ENCODE measurements at regions not wholly inside any gene's neighbourhood (a gene's known extent, or its start where the extent isn't known, plus 50 kb on each side); places are given as distances from the start of the nearest gene placed in this dataset.

DNA sequence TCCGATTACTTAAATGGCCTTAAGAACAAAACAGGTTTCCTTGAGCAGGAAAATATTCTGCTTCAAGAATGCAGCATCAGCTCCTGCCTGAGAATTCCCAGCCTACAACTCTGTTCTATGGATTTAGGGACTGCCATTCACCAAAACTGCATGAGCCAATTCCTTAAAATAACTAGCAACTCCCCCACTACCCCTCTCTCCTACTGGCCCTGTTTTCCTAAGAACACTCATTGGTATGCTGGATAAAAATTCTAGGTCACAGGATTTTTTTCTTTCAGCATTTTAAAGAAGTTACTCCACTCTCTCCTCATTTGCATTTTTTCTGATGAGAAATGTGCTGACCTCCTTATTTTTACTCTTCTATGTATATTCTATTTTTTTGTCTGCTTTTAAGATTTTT lies 347.1 kb downstream of the IDS start:
- TF ChIP-seq YY1 (IDR thresholded peaks at IDR 0.05; ENCODE audit: low read depth) (no peak), USF1 (IDR thresholded peaks at IDR 0.05) (no peak), TEAD4 (IDR thresholded peaks at IDR 0.05) (no peak), EGR1 (IDR thresholded peaks at IDR 0.05) (no peak), TCF12 (IDR thresholded peaks at IDR 0.05; ENCODE audit: low read depth) (no peak), CEBPB (IDR thresholded peaks at IDR 0.05) (no peak), CREB1 (IDR thresholded peaks at IDR 0.05; ENCODE audit: low read depth) (no peak), ZBTB7A (IDR thresholded peaks at IDR 0.05; ENCODE audit: low read depth) (no peak), NFIC (IDR thresholded peaks at IDR 0.05) (no peak), RAD21 (IDR thresholded peaks at IDR 0.05; ENCODE audit: low read depth) (no peak)
- TF ChIP-seq, protein P1, sequence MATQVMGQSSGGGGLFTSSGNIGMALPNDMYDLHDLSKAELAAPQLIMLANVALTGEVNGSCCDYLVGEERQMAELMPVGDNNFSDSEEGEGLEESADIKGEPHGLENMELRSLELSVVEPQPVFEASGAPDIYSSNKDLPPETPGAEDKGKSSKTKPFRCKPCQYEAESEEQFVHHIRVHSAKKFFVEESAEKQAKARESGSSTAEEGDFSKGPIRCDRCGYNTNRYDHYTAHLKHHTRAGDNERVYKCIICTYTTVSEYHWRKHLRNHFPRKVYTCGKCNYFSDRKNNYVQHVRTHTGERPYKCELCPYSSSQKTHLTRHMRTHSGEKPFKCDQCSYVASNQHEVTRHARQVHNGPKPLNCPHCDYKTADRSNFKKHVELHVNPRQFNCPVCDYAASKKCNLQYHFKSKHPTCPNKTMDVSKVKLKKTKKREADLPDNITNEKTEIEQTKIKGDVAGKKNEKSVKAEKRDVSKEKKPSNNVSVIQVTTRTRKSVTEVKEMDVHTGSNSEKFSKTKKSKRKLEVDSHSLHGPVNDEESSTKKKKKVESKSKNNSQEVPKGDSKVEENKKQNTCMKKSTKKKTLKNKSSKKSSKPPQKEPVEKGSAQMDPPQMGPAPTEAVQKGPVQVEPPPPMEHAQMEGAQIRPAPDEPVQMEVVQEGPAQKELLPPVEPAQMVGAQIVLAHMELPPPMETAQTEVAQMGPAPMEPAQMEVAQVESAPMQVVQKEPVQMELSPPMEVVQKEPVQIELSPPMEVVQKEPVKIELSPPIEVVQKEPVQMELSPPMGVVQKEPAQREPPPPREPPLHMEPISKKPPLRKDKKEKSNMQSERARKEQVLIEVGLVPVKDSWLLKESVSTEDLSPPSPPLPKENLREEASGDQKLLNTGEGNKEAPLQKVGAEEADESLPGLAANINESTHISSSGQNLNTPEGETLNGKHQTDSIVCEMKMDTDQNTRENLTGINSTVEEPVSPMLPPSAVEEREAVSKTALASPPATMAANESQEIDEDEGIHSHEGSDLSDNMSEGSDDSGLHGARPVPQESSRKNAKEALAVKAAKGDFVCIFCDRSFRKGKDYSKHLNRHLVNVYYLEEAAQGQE (IDR thresholded peaks at IDR 0.05; ENCODE audit: low read depth), result no peak
- TF ChIP-seq, protein P2, sequence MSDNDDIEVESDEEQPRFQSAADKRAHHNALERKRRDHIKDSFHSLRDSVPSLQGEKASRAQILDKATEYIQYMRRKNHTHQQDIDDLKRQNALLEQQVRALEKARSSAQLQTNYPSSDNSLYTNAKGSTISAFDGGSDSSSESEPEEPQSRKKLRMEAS (IDR thresholded peaks at IDR 0.05), result no peak

GRCh38 chrX:149152941-149153340 lies 352.2 kb downstream of the IDS start:
- TF ChIP-seq EGR1 (IDR thresholded peaks at IDR 0.05) (no peak), USF1 (IDR thresholded peaks at IDR 0.05) (no peak), EP300 (IDR thresholded peaks at IDR 0.05; ENCODE audit: borderline replicate concordance) (no peak), RAD21 (IDR thresholded peaks at IDR 0.05; ENCODE audit: low read depth) (no peak), TCF12 (IDR thresholded peaks at IDR 0.05; ENCODE audit: low read depth) (no peak), CREB1 (IDR thresholded peaks at IDR 0.05; ENCODE audit: low read depth) (no peak), TAF1 (IDR thresholded peaks at IDR 0.05; ENCODE audit: low read depth) (no peak), CEBPB (IDR thresholded peaks at IDR 0.05) (no peak), FOXM1 (IDR thresholded peaks at IDR 0.05; ENCODE audit: borderline replicate concordance, low read depth) (no peak)
- TF ChIP-seq, protein P2 (IDR thresholded peaks at IDR 0.05), result no peak

DNA sequence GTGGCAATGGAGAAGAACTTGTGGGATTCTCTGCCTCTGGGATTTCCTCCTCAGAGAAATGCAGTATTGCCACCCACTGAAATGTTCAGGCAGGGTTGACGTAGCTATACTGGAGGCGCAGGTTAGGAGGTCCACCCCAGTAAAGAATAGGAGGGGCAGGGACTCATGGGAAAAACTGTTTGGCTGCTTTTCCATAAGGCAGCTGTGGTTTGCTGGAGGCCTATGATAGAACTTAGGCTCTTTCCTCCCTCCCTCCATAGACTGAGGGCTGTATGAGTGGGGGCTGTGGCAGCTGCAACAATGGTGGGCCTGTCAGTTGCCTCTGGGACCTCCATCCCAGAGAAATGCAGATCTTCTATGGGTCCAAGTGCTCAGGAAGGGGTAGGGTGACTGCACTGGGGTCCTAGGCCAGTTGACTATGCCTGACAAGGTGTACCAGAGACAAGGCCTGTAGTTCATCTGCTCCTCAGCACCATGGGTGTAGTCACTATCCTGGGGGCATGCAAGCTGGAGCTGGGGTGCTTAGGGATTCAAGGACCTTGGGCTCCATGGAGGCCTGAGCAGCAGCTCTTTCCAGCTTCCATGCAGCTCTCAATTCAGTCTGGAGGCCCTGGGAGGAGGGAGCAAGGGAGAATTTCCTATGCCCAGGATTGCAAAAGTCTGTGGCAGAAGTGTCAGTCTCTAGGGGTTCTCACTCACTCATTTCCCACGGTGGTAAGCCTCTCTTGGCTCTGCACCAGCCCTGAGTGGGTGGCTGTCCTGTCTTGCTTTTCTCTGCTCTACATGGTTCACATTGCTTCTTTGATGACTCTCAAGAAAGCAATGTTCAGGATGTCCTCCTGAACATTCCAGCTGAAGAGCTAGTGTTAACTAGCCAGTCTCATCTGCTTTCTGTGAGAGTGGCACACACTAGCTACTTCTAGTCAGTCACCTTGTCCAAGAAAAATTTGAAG lies 353.0 kb downstream of the IDS start:
- TF ChIP-seq, protein P1 (IDR thresholded peaks at IDR 0.05; ENCODE audit: low read depth), result no peak
- no peak for TF ChIP-seq RAD21 (IDR thresholded peaks at IDR 0.05; ENCODE audit: low read depth)
- no peak for TF ChIP-seq EGR1 (IDR thresholded peaks at IDR 0.05)
- no peak for TF ChIP-seq NFIC (IDR thresholded peaks at IDR 0.05)
- no peak for TF ChIP-seq FOXM1 (IDR thresholded peaks at IDR 0.05; ENCODE audit: borderline replicate concordance, low read depth)
- no peak for TF ChIP-seq TCF12 (IDR thresholded peaks at IDR 0.05; ENCODE audit: low read depth)
- TF ChIP-seq YY1 (IDR thresholded peaks at IDR 0.05; ENCODE audit: low read depth), result no peak
- TF ChIP-seq, protein P2 (IDR thresholded peaks at IDR 0.05), result no peak
- TF ChIP-seq USF1 (IDR thresholded peaks at IDR 0.05), result no peak
- no peak for TF ChIP-seq CEBPB (IDR thresholded peaks at IDR 0.05)
- TF ChIP-seq TEAD4 (IDR thresholded peaks at IDR 0.05), result no peak
- no peak for TF ChIP-seq TAF1 (IDR thresholded peaks at IDR 0.05; ENCODE audit: low read depth)
- no peak for TF ChIP-seq EP300 (IDR thresholded peaks at IDR 0.05; ENCODE audit: borderline replicate concordance)
- TF ChIP-seq CREB1 (IDR thresholded peaks at IDR 0.05; ENCODE audit: low read depth), result no peak
- TF ChIP-seq ZBTB7A (IDR thresholded peaks at IDR 0.05; ENCODE audit: low read depth), result no peak

DNA sequence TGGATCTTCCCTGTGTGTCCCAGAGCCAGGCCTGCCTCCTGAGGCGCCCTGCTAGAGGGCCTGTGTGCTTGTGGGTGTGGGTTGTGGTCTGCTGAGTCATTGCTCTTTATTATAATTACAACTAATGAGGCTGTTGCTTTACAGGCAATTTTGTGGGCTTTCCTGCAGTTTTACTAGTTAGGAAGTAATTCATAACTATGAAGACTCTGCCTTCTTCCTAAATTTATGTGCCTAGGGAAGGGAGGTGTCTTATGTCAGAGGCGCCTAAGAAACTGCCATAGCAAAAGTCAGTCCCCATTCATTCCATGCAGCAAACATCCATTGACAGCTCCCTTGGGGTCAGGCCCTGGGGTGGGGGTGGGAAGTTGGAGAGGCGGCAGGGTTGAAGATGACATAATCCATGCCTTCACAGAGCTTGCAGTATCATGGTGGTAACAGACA lies 359.2 kb downstream of the IDS start:
- TF ChIP-seq CEBPB (IDR thresholded peaks at IDR 0.05) (no peak), YY1 (IDR thresholded peaks at IDR 0.05; ENCODE audit: low read depth) (no peak), ZBTB7A (IDR thresholded peaks at IDR 0.05; ENCODE audit: low read depth) (no peak), RAD21 (IDR thresholded peaks at IDR 0.05; ENCODE audit: low read depth) (no peak), EP300 (IDR thresholded peaks at IDR 0.05; ENCODE audit: borderline replicate concordance) (no peak), TEAD4 (IDR thresholded peaks at IDR 0.05) (no peak), TCF12 (IDR thresholded peaks at IDR 0.05; ENCODE audit: low read depth) (no peak), CREB1 (IDR thresholded peaks at IDR 0.05; ENCODE audit: low read depth) (no peak), FOXM1 (IDR thresholded peaks at IDR 0.05; ENCODE audit: borderline replicate concordance, low read depth) (no peak), TAF1 (IDR thresholded peaks at IDR 0.05; ENCODE audit: low read depth) (no peak), NFIC (IDR thresholded peaks at IDR 0.05) (no peak), USF1 (IDR thresholded peaks at IDR 0.05) (no peak), EGR1 (IDR thresholded peaks at IDR 0.05) (no peak)
- TF ChIP-seq, protein P2 (IDR thresholded peaks at IDR 0.05), result no peak

Data from Ishikawa (cell line).